T-helper 1 cell (primary cell): ENCODE measurements at regions not wholly inside any gene's neighbourhood (a gene's known extent, or its start where the extent isn't known, plus 50 kb on each side); places are given as distances from the start of the nearest gene placed in this dataset.

Experiments
- DNase-seq, 5 donors: peaks; one replicate each; pipeline ENCODE4 v3.0.0-alpha.2; 2012 to 2020

DNA sequence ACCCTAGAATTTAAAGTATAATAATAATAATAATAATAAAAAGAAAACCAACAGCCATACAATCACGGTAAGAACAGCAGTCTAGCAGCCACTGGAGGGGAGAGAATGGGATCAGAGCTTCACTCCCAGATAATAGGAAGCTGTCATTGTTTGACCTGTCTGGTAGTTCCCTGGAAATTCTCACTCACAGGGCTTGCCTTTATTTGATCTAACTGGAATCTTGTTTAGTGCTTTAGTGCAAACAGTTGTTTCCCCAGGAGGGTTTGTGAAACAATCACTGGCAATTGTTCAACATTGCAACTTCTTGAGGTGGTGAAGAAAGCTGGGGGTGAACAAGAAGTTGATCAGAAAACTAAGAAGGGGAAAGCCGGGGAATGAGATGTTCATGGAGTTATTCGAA, 68.7 kb upstream of the PTCSC3 start:
- no peak for DNase-seq

GRCh38 chr14:36243183-36243582, 66.7 kb upstream of the PTCSC3 start:
- no peak for DNase-seq

- DNase-seq, result no peak
Measured at GRCh38 chr14:36241183-36241582, 64.7 kb upstream of the PTCSC3 start.

GRCh38 chr14:36238666-36239363, 62.3 kb upstream of the PTCSC3 start:
- peak in 1 of 5 donors; percentile 8 for DNase-seq

- no peak for DNase-seq
Measured at GRCh38 chr14:36233217-36233616, 56.7 kb upstream of the PTCSC3 start.

DNA sequence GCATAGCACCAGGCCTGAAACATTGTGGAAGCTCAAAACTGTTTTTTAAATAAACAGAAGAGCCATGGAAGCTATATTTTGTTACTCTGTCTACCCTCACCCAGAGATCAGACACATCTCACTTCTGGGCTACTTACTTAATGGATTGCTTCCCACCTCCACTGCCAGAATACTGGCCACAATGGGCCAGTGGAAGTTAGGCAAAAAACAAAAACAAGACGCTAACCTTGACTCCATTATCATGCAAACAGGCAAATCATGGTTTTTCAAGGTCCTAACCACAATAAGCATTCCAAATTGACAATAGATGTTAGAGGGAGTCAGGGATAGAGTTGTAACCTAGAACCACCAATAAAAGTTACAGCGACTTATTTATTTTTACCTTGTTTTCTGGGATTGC, 52.7 kb upstream of the PTCSC3 start:
- DNase-seq, result no peak

DNA sequence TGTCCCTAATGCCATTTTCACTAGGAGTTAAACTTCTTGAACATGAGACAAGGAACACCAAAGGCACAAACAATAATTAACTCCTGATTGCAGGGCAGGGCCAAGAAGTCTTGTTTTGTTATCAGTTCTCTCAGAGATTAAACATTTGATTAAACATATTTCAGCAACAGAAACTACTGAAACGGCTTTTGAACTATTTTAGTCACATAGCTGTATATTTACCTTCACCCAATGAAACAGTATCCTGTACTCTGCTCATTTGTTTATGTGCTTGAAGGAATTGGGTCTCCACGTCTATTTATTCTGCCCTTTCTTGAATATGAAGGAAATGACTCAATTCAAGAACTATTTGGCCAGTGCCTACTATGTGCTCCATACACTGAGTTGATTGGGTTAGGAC, 51.3 kb upstream of the PTCSC3 start:
- DNase-seq, result no peak

DNA sequence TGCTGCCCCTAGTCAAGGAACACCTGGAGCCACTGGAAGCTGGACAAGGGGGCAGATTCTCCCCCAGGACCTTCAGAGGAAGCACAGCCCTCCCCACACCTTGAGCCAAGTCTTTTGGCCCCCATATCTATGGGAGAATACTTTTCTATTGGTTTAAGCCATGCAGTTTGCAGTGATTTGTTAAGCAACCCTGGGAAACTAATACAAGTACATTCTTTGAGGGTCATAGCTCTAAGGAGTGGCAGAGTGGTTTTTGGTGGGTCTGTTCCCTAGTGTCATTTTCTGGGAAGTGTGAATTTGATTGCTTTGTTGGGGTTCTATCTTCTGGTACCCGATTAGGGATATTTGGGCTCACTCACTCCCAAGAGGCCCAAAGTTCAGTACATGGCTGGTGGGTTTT, 50.8 kb upstream of the PTCSC3 start:
- DNase-seq, result no peak
